IPS-11a (cell line): ENCODE measurements at regions not wholly inside any gene's neighbourhood (a gene's known extent, or its start where the extent isn't known, plus 50 kb on each side); places are given as distances from the start of the nearest gene placed in this dataset.

ENCODE experiments used
- H3K4me3 ChIP-seq: one replicate; pipeline ENCODE4 v1.5.1; 2013; ENCODE audit warnings: low read depth, low read length, control low read depth

DNA sequence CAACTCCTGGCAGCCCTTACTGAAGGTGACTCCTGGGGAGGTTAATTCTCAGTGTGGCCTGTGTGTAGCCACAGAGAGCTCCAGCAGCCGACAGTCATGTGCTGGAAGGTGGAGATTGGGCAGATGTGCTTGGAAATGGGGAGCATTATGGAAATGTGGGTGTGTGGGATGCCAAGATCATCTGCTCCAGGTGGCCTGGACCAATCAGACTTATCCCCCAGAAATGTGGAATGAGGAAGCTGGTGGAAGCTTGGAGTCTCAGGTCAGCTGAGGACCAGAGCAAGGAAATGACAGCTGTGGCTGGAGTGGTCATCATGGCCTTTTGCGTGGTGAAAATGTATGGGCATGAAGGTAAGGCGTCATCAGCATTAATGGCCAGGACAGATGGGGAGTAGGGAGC is 234.0 kb downstream of the MIAT start:
- no peak overlapping the region for H3K4me3 ChIP-seq

DNA sequence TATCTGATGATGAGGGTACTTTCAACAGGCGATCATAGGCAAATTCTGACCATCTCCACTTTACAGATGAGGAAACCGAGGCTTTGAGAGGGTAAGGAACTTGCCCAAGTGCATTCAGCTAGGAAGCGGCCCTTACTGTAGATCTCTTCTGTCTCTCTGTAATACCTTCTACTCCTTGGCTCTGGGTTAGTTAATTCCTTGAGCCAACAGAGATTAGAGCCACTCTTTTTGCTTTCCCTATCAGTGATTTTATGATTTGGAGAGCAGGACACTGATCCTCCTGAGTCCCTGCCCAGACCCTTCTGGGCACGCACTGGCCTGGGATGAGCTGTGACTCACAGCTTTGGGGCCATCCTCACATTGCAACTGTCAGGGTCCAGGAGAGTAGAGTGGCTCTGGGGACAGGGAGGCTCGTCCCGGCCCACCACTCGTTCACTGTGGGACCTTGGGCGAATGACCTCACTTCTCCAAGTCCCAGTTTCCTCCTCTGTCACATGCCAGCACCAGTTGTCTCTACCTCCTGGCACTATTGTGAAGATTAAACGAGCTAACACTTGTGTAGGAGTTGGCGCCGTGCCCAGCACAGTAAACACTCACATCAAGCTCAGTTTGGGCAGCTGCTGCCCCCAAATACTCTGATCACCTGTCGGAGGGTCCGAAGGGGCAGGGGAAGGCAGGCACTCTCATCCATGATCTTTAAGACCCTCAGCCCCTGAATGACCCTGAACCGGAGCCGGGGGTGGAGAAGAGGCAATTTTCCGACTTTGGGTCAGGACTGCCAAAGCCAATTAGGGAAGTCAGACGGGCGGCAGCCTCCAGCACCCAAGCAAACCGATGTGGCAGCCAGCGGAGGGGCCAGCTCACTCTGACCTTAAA is 235.0 kb downstream of the MIAT start:
- no peak overlapping the region for H3K4me3 ChIP-seq

DNA sequence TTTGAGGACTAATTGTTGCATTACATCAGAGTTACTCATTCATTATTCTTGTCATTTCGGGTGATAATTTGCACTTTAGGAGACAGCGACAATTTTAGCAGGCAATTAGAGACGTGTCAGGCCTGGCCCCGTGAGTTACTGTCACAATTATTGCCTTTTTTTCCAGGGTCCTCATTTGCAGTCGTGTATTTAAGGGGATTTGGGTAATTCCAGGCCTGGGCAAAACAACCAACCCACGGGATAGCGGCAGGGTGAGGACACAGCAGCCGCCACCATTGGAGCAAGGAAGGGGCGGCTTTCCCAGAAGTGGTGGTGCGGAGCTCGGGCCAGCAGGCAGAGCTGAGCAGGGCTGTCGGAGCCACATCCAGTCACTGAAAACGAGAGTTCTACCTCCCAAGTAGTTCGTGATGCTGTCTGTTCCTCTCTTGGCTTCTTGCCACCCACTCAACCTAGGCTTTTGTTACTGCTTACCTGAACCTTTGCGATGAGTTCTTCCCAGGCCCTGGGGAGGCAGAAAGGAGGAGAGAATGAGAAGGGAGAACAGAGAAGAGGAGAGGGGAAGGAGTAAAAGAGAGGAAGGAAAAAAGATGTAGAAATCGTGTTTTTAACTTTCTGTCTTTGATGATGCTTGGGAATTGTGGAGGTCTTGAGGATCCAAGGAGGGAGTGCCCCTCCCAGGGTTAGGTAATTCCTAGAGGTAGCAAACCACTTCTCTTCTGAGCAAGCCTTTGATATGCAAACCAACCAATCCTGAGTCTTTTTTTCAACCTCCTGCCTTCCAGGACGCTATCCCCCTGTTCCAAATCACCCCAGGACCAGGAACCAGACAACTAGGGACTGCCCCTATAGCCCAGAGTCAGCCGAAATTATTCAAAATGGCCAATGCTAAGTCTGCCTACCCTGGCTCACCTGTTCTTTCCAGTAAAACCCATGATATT is 236.1 kb downstream of the MIAT start:
- no peak overlapping the region for H3K4me3 ChIP-seq

DNA sequence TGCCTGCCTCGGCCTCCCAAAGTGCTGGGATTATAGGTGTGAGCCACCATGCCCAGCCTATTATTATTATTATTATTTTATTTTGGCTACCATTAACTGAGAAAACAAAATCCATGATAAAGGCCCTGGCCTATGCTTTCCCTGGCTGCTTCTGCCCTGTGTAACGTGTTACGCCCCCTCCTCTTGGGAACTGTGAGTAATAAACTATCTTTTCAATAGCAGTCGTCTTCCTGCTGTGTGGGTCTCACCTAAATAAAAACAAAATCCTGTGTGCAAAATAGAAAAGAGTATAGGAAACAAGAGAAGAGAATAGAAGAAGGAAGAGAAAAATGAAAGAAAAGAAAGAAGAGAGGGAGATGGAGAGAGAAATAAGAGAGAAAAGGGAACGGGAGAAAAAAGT is 237.0 kb downstream of the MIAT start:
- no peak overlapping the region for H3K4me3 ChIP-seq

DNA sequence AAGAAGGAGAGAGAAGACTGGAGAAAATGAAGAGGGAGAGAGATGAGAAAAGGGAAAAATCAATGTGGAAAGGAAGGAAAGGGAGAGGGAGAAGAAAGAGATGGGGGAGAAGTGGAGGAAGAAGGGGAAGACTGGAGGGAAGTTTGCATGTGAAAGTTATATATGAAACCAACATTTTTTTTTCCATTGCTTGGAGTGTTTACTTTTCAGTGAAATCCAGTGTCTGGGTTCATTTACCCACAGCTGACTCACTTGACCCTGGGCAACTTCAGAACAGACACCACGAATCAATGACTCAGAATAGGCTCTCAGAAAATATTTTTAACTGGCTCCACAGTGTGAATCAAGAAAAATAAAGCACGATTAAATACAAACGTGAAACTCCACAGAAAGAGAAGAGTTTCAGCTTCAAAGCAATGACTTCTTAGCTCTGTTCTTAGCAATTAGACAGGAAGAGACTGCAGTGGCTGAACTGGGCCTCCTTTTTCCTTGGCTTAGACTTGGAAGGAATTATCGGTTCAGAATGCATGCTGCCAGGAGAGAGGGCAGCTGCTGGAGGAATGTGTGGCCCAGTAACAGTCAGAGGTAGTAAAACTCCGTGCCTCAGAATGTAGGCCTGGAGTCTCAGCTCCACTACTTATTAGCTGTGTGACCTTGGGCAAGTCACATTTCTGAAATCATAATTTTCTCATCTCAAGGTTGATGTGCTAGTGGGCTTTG is 237.5 kb downstream of the MIAT start:
- no peak overlapping the region for H3K4me3 ChIP-seq

DNA sequence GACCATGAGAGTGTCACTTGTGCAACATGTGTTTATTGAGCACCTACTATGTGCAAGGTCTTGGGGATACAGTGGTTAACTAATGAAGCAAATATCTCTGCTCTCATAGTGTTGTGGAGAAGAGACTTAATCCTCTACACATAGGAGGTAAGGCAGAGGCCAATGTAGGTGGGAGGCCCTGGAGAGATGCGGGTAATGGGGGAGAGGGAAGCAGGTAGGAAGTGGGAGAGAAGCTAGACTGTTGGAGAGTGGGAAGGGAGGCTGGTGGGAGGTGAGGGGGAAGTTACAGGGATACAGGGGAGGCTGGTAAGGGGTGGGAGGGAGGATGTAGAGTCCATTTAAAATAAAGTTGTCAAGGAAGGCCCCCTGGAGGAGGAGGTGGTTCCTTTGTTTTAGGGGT is 240.0 kb downstream of the MIAT start:
- H3K4me3 ChIP-seq = no peak overlapping the region

DNA sequence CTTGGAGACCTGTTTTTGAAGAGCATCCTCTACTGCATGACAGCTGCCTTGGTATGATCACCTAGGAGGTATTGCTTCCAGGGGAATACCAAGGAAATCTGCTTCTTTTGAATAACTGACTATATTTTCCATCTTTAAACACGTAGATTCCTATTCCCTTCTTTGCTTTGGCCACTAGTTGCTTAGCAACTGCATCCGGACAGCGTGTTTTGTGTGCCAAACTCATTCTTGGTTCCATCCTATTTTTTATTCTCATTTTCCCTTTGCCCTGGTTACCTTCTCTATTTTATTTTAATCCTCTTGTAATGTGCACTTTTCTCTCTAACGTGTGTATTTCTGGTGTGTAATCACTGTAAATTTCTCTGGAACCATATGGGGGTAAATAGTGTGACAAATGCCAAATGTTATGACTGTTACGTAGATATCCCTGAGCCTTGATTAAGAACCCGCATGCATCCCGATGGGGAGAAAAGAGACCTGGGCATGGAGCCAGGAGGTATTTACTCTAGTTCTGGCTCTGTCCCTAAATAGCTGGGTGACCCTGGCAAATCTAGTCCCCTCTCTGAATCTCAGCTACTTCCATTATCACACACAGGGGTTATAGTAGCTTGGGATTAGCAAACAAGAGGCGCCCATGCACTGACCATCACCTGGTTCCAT is 241.7 kb downstream of the MIAT start:
- H3K4me3 ChIP-seq = no peak overlapping the region

DNA sequence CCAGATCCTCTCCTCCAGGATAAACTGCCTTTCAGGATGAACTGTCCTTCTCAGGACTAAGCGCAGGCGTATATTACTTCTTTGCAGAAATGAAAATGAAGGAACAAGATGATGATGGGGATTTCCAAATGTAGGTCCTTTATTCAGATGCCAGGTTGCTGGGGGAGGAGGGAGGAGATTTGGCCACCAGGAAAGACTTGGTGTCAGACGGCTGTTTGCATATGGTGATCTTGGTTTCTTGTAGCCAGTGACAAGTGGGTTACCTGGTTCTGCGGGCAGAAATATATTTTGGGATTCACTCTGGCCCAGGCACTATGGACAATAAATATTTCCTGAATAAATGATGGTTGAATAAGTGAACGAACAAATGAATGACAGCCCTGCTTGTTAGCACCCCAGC is 243.4 kb downstream of the MIAT start:
- H3K4me3 ChIP-seq = no peak overlapping the region

DNA sequence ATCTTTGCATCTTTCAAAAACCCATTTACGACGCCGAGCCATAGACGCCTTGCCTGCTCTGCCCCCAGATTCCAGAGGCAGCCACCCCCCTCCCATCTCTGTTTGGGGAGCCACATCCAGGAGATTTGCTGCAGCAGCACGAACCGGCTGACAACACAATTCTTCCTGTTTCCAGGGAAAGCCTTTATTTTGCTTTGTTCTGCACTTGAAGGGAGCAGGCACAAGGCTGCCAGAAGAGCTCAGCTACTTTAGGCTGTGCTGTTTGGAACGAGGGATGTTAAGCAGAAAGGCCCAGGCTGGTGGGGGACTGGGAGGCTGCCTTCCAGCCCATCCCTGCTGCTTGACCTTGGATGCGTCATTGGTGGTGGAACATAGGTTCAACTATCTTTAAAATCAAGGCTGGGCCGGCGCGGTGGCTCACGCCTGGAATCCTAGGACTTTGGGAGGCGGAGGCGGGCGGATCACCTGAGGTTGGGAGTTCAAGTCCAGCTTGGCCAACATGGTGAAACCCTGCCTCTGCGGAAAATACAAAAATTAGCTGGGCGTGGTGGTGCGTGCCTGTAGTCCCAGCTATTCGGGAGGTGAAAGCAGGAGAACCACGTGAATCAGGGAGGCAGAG is 243.9 kb downstream of the MIAT start:
- H3K4me3 ChIP-seq = no peak overlapping the region

DNA sequence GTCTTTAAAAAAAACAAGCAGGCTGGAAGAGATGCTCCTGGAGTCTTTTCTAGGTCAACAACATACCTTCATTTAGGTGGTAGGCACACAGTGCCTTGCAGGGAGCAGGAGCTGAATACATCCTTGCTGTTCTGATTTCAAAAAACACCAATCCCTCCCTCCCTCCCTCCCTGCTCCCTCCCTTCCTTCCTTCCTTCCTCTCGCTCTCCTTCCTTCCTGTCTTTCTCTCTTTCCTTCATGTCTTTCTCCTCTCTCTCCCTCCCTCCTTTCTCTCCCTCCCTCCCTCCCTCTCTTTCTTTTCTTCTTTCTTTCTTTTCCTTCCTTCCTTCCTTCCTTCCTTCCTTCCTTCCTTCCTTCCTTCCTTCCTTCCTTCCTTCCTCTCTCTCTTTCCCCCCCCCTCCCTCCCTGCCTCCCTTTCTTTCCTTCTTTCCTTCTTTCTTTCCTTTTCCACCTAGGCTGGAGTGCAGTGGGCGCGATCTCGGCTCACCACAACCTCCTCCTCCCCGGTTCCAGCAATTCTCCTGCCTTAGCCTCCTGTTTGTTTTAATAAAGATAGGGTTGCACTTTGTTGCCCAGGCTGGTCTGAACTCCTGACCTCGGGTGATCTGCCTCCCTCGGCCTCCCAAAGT is 245.1 kb downstream of the MIAT start:
- H3K4me3 ChIP-seq = peak overlapping the region; percentile 31

DNA sequence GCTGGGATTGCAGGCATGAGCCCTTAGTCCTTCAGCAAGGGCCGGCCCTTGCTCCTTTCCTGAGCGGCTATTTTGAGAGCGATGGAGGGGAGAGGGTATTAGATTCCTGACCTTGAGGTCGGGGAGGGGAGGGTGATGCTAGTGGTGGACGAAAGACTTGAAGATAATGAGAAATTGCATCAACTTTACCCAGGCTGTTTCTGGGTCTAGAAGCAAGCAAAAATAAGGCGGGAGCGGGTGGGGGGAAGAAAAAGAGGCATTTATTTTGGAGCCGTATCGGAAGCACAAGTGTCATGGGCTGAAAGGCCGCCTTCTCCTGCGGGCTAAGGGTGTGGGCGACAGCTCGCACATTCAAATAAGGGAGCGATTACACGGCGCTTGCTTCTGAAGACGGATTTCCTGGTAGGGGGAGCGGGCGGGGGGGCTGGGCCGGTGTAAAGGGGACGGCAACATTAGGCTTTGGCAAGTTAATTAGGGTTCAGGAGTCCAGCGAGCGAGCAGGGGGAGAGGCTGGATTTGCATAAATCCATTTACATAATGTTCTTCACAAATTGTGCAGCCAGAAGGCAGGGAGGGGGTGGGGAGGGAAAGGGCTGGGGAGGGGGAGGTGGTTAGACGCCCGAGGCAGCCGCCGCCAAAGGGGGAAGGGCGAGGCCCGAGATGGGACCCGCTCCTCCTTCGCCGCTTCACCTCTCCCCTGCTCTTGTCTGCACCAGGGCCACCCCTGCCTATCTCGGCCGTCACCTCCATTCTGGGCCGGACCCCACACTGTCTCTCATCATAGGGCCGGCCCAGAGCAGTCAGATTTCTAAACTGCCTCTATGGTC is 245.9 kb downstream of the MIAT start:
- peak overlapping the region; percentile 35 for H3K4me3 ChIP-seq

DNA sequence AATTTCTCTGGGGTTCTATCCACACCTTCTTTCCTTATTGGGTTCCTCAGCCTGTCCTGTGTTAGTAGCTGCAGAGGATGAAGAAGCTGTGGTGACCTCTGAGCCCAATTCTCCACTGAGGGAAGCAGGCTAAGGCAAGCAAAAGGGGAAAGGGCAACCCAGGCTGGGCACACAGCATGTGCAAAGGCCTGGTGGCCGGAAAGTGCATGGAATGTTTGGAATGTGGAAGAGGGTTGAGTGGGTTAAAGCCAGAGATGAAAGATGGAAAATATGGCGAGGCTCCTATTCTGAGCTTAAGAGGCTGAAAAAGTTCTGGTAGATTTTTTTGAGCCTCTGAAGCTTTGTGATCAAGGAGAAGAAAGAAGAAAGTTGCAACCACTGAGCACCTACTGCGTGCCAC is 247.1 kb downstream of the MIAT start:
- H3K4me3 ChIP-seq = no peak overlapping the region

DNA sequence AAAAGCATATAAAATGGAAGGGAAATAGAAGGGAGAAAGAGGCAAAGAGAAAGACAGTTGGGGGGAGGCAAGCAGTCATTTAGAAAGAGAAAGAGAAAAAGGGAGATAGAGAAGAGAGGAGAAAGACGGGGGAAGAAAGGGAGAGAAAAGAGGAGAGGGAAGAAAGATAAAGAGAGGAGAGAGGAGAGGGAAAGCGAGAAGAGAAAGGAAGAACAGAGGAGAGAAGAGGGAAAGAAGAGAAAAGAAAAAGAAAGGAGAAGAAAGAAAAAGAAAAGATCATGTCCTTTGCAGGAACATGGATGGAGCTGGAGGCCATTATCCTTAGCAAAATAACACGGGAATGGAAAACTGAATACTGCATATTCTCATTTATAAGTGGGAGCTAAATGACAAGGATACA is 247.7 kb downstream of the MIAT start:
- H3K4me3 ChIP-seq = no peak overlapping the region

DNA sequence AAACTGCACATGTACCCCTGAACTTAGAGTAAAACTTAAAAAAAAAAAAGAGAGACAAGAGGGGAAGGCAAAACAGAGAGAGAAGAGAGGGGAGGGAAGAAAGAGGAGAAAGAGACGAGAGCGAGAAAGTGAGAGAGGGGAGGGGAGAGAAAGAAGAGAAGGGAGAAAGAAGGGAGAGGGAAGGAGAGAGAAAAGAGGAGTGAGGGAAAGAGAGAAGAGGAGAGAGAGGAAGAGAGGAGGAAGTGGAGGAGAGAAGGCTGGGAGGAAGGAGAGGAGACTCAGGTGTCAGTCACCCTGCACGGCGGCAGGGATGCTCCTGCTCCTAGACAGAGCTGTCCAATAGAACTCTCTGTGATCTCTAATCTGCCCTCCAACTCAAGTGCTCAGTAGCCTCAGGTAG is 248.3 kb downstream of the MIAT start:
- no peak overlapping the region for H3K4me3 ChIP-seq

DNA sequence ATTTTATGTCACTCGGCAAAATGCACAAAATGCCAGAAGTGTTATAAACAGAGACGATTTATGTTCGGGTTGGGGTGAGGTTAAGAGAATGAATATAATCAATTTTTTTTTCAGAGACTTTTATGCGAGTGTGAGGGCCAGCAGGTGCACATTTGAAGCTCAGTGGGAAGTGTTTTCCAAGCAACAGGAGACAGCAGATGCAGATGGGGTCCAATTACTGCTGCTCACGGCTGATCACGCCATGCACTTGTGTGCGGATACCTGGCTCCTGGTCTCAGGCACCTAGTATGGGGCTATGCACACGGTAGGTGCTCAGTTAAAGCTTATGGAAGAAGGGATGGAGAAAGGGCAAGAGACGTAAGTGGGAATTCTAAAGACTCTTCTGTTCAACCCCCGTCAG is 249.1 kb downstream of the MIAT start:
- no peak overlapping the region for H3K4me3 ChIP-seq

DNA sequence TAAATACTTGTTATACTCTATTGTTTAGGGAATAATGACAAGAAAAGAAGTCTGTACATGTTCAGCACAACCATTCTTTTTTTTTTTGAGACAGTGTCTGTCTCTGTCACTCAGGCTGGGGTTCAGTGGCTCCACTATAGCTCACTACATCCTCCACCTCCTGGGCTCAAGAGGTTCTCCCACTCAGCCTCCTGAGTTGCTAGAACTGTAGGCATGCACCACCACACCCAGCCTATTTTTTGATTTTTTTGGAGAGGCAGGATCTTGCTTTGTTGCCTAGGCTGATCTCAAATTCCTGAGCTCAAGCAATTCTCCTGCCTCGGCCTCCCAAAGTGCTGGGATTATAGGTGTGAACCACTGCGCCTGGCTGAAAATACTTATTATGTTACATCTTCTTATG is 250.0 kb downstream of the MIAT start:
- no peak overlapping the region for H3K4me3 ChIP-seq

DNA sequence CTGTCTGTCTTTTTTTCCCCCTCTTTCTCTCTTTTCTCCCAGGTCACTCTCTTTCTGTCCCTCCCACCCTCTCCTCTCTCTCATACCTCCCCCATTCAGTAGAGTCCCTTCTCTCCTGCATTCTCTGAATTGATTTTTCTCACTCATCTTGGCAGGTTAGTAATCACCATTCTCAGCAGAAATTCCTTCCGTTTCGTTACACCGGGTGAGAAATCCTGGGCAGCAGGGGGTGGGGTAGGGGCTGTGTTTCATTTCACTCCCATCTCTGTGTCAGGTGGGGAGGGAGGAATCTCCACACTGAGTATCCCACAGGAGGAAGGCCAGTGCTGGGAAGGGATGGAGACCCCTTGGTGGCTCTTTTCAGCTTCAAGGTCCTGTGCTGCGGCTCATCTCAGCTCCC is 253.5 kb downstream of the MIAT start:
- H3K4me3 ChIP-seq = no peak overlapping the region

DNA sequence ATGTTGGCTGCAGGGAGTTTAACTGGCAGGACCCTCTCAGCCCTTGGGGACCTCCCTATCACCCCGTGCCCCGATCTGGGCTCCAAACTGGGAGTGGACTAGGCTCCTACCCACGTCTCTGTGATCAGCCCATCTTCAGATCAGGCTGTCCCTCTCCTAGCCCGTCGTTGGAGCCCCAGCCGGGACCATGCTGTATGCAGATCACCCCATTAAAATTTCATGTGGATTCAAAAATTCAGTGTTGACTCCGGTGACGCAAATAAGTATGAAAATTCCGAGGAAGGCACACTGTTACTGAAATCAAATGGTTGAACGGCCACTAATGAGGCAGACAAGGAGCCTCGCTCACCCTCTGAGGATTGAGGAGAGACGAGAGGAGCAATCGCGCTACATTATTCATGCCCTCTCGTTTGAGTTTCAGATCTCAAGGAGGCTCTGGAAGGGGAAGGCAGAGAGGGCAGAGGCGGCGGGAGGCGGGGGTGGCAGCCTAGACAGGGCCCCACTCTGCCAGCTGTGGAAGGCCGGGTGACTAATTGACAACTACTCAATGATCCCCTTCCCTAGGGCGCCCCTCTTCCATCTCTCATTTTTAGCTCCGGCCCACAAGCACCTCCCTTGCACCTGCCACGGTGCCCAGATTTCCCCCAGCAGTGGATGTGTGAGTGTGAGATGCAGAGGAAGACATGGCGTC is 255.4 kb downstream of the MIAT start:
- no peak overlapping the region for H3K4me3 ChIP-seq
